GM23338 (cell line): ENCODE measurements at regions not wholly inside any gene's neighbourhood (a gene's known extent, or its start where the extent isn't known, plus 50 kb on each side); places are given as distances from the start of the nearest gene placed in this dataset.

ENCODE experiments used
- CTCF ChIP-seq, 2 experiments: fragments of 200-600 bp in 1 of 2; sonication (generic) in 1 of 2; conservative IDR thresholded peaks; 2 replicates each; pipeline versions ENCODE4 v1.5.1 to v1.6.1; 2016 to 2017; ENCODE audit warnings: antibody characterized with exemption in 2 of 2, low read depth in 2 of 2, mild to moderate bottlenecking in 2 of 2, moderate library complexity in 1 of 2
- POLR2AphosphoS5 ChIP-seq: IDR thresholded peaks from 2 replicates; pipeline ENCODE4 v1.6.1; 2016; ENCODE audit warnings: antibody characterized with exemption, low read depth
- STAT1 ChIP-seq: IDR thresholded peaks from one replicate; pipeline ENCODE4 v1.6.1; 2016; ENCODE audit warnings: antibody characterized with exemption; ENCODE audit not compliant: unreplicated experiment

- no peak for TF ChIP-seq POLR2AphosphoS5
- TF ChIP-seq CTCF (conservative IDR thresholded peaks at IDR 0.05; ENCODE audit: low read depth in 2 of 2) = no peak
- TF ChIP-seq STAT1 = no peak
Observed at GRCh38 chr7:3158341-3158760, 114.7 kb upstream of the CARD11 start.
